ENCODE measurements at regions not wholly inside any gene's neighbourhood (a gene's known extent, or its start where the extent isn't known, plus 50 kb on each side); places are given as distances from the start of the nearest gene placed in this dataset.

- no peak for TF ChIP-seq FOS (IDR thresholded peaks at IDR 0.05; ENCODE audit: low read depth, low read length)
- TF ChIP-seq NFE2L2 (IDR thresholded peaks at IDR 0.05; ENCODE audit: low read depth, low read length) = no peak
- no peak for TF ChIP-seq RFX5 (IDR thresholded peaks at IDR 0.05; ENCODE audit: low read depth, low read length)
- Histone ChIP-seq H3K27ac (ENCODE audit: insufficient read depth, low read length) (no peak overlapping the region), H4K91ac (ENCODE audit: insufficient read depth, low read depth, low read length) (no peak overlapping the region), H2AK5ac (ENCODE audit: low read depth, low read length) (no peak overlapping the region), H3K4me2 (ENCODE audit: low read depth, low read length) (no peak overlapping the region), H2BK5ac (ENCODE audit: low read depth, low read length, poor library complexity, severe bottlenecking) (no peak overlapping the region), H2BK120ac (ENCODE audit: low read depth, low read length) (no peak overlapping the region), H2BK15ac (ENCODE audit: low read depth, low read length) (no peak overlapping the region), H3K79me1 (ENCODE audit: low read depth in 1 of 2, low read length in 2 of 2) (no peaks in the 10 kb centered on the region), H2BK20ac (ENCODE audit: low read depth, low read length) (no peak overlapping the region), H3K18ac (ENCODE audit: low read depth, low read length) (no peak overlapping the region), H2AK9ac (replicated peaks; ENCODE audit: low read depth, low read length, poor library complexity) (no peak overlapping the region), H3K23ac (ENCODE audit: low read depth, low read length) (no peak overlapping the region), H3K9ac (ENCODE audit: low read depth, low read length) (no peak overlapping the region), H4K8ac (ENCODE audit: low read depth in 2 of 2, low read length in 2 of 2) (no peak overlapping the region), H3K4ac (ENCODE audit: low read depth, low read length) (no peak overlapping the region), H4K5ac (ENCODE audit: low read depth, low read length) (no peak overlapping the region), H3K4me3 (ENCODE audit: insufficient read depth, low read depth, low read length) (no peak overlapping the region), H3K27me3 (ENCODE audit: control insufficient read depth, insufficient read depth, low read length) (no peaks in the 10 kb centered on the region), H4K20me1 (ENCODE audit: insufficient read depth, low read length) (no peaks in the 10 kb centered on the region), H3K36me3 (ENCODE audit: control insufficient read depth, insufficient read depth, low read length) (no peaks in the 10 kb centered on the region), H3K14ac (replicated peaks; ENCODE audit: low read depth, low read length) (no peak overlapping the region), H3K56ac (ENCODE audit: extremely low read depth, insufficient read depth, low read length) (no peak overlapping the region), H3K4me1 (ENCODE audit: control insufficient read depth, insufficient read depth, low read length) (no peaks in the 10 kb centered on the region), H3K9me3 (ENCODE audit: control insufficient read depth, insufficient read depth, low read length) (peaks cover 56% of the 10 kb centered on the region), H3K9me1 (ENCODE audit: insufficient read depth, low read length) (no peaks in the 10 kb centered on the region), H2AFZ (replicated peaks; ENCODE audit: low read length, poor library complexity) (no peak overlapping the region)
- in situ Hi-C loops (cut with MboI; ENCODE audit: low sequenced_read_pairs) = no loop called here
- DNase-seq (no peak), ATAC-seq (ENCODE audit: low read depth) (no peak)
- BruUV-seq (replicated peaks) = no TSS peak
- ChIA-PET CTCF (no interaction called here), POLR2A (ENCODE audit: unreplicated experiment) (no interaction called here)
- intact Hi-C loops (cut with micrococcal nuclease) = no loop called here
- dilution Hi-C loops (cut with HindIII; ENCODE audit: low sequenced_read_pairs, unreplicated experiment) = no loop called here
- WGBS, 2 experiments (ENCODE audit: extremely low coverage in 2 of 2, insufficient read length in 1 of 2) = 92% methylated on average over 2 of the region's 10 CpGs; no CpG with 5 or more reads in 1 of the 2 experiments
These were observed 1377.9 kb downstream of the TBC1D22A start for GRCh38 chr22:48140261-48140813.

All from IMR-90 (cell line).